Mesodermal cell (in vitro differentiated cells): ENCODE measurements at regions not wholly inside any gene's neighbourhood (a gene's known extent, or its start where the extent isn't known, plus 50 kb on each side); places are given as distances from the start of the nearest gene placed in this dataset.

ENCODE experiments used
- H3K27ac ChIP-seq: 2 replicates; pipeline ENCODE4 v1.7.0; 2013; ENCODE audit warnings: mild to moderate bottlenecking, low read depth, low read length, moderate library complexity; ENCODE audit not compliant: severe bottlenecking
- H3K36me3 ChIP-seq: 2 replicates; pipeline ENCODE4 v1.7.1; 2013; ENCODE audit warnings: mild to moderate bottlenecking, low read length, moderate library complexity; ENCODE audit not compliant: control insufficient read depth, insufficient read depth
- H3K4me1 ChIP-seq: one replicate; pipeline ENCODE4 v1.7.1; 2013; ENCODE audit warnings: mild to moderate bottlenecking, low read length; ENCODE audit not compliant: insufficient read depth, control insufficient read depth, poor library complexity, severe bottlenecking
- H3K4me3 ChIP-seq: 2 replicates; pipeline ENCODE4 v1.7.0; 2013; ENCODE audit warnings: low read length, control low read depth, mild to moderate bottlenecking; ENCODE audit not compliant: insufficient read depth, poor library complexity, severe bottlenecking; ENCODE audit errors: extremely low read depth
- H3K9me3 ChIP-seq: 2 replicates; pipeline ENCODE4 v1.7.1; 2013; ENCODE audit warnings: mild to moderate bottlenecking, low read length, moderate library complexity; ENCODE audit not compliant: control insufficient read depth
- WGBS, 2 experiments: methylation state at CpG; one replicate each; pipeline ENCODE4 v1.1.5; 2013; ENCODE audit warnings: missing lambda C conversion rate in 2 of 2; ENCODE audit not compliant: insufficient coverage in 2 of 2; 5-methylcytosine and 5-hydroxymethylcytosine counted together

DNA sequence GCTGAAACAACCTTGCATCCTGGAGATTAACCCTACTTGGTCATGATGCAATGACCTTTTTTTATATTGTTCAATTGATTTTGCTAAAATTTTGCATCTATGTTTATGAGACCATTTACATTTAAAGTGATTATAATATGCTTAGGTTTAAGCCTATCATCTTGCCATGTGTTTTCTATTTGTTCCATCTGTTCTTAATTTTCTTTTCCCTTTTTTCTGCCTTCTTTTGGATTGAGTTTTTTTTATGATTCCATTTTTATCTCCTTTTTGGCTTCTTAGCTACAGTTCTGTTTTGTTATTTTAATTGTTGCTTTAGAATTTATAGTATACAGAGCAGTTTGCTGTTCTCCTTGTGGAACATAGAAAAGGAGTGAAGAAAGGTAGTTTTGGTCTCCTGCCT lies 385.1 kb upstream of the USP24 start:
- H3K27ac ChIP-seq = no peak overlapping the region
- no peaks in the 10 kb centered on the region for H3K4me1 ChIP-seq
- H3K9me3 ChIP-seq = peaks cover 7% of the 10 kb centered on the region

GRCh38 chr1:55597910-55598309 lies 382.7 kb upstream of the USP24 start:
- H3K4me3 ChIP-seq = no peak overlapping the region
- no peaks in the 10 kb centered on the region for H3K4me1 ChIP-seq
- no peak overlapping the region for H3K27ac ChIP-seq
- H3K9me3 ChIP-seq = peaks cover 7% of the 10 kb centered on the region
- 67% methylated on average over 1 of the region's 2 CpGs; no CpG with 5 or more reads in 1 of the 2 experiments for WGBS, 2 experiments
- no peaks in the 10 kb centered on the region for H3K36me3 ChIP-seq

More for the DNA sequence above, 385.1 kb upstream of the USP24 start:
- Histone ChIP-seq H3K36me3 (no peaks in the 10 kb centered on the region), H3K4me3 (no peak overlapping the region)

DNA sequence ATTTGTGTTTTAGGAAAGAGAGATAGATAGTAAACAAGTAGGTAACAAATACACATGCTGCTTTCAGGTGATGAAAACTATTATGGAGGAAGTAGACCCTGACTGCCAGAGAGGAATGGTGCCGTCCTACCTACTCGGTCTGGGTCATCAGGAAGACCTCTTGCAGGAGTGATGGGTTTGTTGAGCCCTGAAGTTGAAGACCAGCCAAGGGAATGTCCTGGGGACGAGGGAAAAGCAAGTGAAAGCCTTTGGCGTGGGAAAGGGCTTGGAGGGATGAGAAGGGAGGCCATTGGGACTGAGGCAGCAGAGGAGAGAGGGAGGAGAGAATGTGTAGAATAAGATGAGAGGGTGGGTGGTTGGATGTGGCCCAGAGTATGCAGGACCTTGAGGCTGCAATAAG lies 379.5 kb upstream of the USP24 start:
- 92 to 94% methylated on average over 4 of the region's 4 CpGs for WGBS, 2 experiments
- Histone ChIP-seq H3K4me1 (no peaks in the 10 kb centered on the region), H3K27ac (no peak overlapping the region), H3K4me3 (no peak overlapping the region), H3K36me3 (no peaks in the 10 kb centered on the region), H3K9me3 (peaks cover 7% of the 10 kb centered on the region)

GRCh38 chr1:55593298-55593697 lies 378.1 kb upstream of the USP24 start:
- Histone ChIP-seq H3K4me3 (no peak overlapping the region), H3K9me3 (peaks cover 7% of the 10 kb centered on the region), H3K4me1 (no peaks in the 10 kb centered on the region), H3K27ac (no peak overlapping the region), H3K36me3 (no peaks in the 10 kb centered on the region)

- Histone ChIP-seq H3K4me3 (no peak overlapping the region), H3K27ac (no peak overlapping the region), H3K36me3 (no peaks in the 10 kb centered on the region), H3K4me1 (no peaks in the 10 kb centered on the region), H3K9me3 (peaks cover 6% of the 10 kb centered on the region)
- no CpG with 5 or more reads among the region's 2 CpGs for WGBS, 2 experiments
These were observed 377.0 kb upstream of the USP24 start for GRCh38 chr1:55592122-55592521.

DNA sequence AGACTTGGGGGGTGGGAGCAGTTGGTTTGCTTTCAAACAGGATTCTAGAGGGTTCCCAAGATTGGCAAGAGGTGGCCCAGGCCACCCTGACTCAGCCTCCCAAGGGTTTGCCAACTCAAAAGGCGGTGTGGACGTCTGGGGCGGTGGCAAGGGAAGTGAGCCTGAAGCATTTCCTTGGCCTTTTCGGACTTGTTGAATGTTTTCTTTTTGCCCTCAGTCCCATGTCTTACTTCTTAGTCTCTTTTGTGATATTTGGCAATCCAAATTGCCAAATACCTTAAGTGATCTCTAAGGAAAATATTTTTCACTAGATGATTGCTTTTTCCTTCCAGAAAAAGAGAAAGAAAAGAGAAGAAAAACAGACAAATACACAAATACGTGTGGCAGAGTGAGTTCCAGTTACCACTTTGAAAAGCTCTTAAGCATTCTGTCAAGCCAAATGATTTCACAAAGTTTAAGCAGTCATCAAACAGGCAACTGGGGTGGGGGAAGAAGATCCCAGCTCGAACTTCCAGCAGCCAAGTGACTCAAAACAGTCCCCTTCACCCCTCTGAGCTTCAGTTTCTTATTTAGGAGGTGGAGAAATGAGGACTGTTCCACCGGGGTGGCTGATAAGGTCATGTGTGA lies 374.6 kb upstream of the USP24 start:
- 89 to 98% methylated on average over 3 to 4 of the region's 7 CpGs for WGBS, 2 experiments
- Histone ChIP-seq H3K36me3 (no peaks in the 10 kb centered on the region), H3K4me3 (no peak overlapping the region), H3K9me3 (no peaks in the 10 kb centered on the region), H3K27ac (no peak overlapping the region), H3K4me1 (no peaks in the 10 kb centered on the region)

DNA sequence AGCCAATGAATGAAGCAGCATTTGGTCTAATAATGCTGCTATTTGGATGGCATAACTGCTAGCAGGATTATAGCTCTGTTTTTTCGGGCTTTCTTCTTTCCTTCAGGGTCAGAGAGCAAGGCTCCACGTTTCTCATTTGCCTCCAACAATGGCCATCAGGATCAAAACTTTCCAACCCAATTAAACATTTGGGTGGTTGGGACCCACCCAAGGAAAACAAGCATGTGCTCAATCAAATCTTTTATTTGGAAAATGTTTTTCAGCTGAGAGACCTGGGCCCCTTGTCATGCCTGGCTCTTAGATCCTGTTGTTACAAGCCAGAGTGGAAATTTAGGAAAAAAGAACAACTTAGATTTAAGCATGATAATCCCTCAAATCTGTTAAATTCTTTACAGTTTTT lies 373.1 kb upstream of the USP24 start:
- no peaks in the 10 kb centered on the region for H3K9me3 ChIP-seq
- H3K36me3 ChIP-seq = no peaks in the 10 kb centered on the region
- H3K4me1 ChIP-seq = no peaks in the 10 kb centered on the region
- 80% methylated on average over 2 of the region's 2 CpGs; no CpG with 5 or more reads in 1 of the 2 experiments for WGBS, 2 experiments
- no peak overlapping the region for H3K27ac ChIP-seq
- no peak overlapping the region for H3K4me3 ChIP-seq

DNA sequence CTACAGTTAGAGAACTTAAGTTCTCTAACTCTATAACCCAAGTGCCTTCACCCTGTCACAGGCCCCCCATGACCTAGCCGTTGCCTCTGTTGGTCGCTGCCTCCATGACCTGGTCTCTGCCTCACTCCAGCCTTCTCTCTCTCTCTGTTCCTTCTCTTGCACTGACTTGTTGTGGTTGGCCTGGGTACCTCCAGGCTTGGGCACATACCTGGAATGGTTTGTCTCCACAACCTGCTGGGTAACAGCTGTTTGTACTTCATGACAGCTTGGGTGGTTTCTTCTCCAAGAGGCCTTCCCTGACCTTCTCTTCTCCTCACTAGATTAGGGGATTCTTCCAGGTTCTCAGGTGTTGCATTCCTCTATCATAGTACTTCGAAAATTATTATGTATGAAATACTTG lies 371.6 kb upstream of the USP24 start:
- Histone ChIP-seq H3K4me1 (peaks cover 6% of the 10 kb centered on the region), H3K4me3 (no peak overlapping the region), H3K9me3 (no peaks in the 10 kb centered on the region), H3K27ac (no peak overlapping the region), H3K36me3 (no peaks in the 10 kb centered on the region)
- 88% methylated on average over 2 of the region's 3 CpGs; no CpG with 5 or more reads in 1 of the 2 experiments for WGBS, 2 experiments

GRCh38 chr1:55585402-55585792 lies 370.2 kb upstream of the USP24 start:
- Histone ChIP-seq H3K36me3 (no peaks in the 10 kb centered on the region), H3K4me3 (no peak overlapping the region), H3K4me1 (peaks cover 18% of the 10 kb centered on the region), H3K9me3 (no peaks in the 10 kb centered on the region), H3K27ac (no peak overlapping the region)
- WGBS, 2 experiments = 83 to 92% methylated on average over 2 of the region's 3 CpGs

DNA sequence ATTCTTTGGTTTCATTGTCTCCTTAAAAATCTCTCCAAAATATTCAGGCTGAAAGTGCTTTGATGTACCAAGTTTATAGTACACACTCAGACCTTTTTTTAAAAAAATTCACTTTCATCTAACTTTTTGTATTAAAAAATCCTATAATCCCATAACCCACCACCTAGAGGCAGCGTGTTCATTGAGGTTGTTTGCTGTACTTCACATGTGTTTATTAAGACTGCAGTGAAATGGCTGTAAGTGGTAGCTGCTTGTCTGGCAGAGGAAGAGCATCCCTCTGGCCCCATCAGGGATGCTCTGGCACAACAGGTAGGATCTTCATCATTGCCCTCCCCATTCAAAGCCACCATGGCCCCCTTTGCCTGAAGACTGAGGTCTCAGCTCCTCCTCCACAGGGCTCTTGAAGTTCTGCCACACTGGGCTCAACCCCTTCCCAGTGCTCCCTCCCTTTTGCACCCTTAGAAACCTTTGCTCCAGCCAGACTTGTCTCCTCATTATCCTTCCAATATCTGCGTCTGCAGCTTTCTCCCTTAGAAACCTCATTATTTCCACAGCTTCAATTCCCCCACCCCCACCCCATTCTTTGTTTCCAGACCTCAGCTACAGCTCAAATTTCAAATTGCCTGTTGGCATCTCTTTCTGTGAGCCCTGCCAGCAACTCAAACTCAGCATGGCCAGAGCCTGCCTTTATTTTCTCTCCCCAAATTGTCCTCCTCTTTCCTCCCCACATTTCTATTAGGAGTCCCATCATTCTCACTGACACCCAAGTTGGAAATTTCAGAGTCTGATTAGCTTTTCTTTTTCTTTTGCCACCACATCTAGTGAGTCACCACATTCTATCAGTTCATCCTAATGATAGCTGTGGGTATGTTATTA lies 369.6 kb upstream of the USP24 start:
- H3K27ac ChIP-seq = peak overlapping the region; percentile 30
- H3K9me3 ChIP-seq = no peaks in the 10 kb centered on the region
- no peak overlapping the region for H3K4me3 ChIP-seq
- no peaks in the 10 kb centered on the region for H3K36me3 ChIP-seq
- 14% methylated on average over 1 of the region's 2 CpGs; no CpG with 5 or more reads in 1 of the 2 experiments for WGBS, 2 experiments
- H3K4me1 ChIP-seq = peaks cover 18% of the 10 kb centered on the region

GRCh38 chr1:55582084-55582483 lies 366.9 kb upstream of the USP24 start:
- Histone ChIP-seq H3K36me3 (no peaks in the 10 kb centered on the region), H3K27ac (no peak overlapping the region), H3K9me3 (no peaks in the 10 kb centered on the region), H3K4me3 (no peak overlapping the region), H3K4me1 (peaks cover 22% of the 10 kb centered on the region)
- WGBS, 2 experiments = 92 to 96% methylated on average over 4 of the region's 4 CpGs
